ENCODE measurements at regions not wholly inside any gene's neighbourhood (a gene's known extent, or its start where the extent isn't known, plus 50 kb on each side); places are given as distances from the start of the nearest gene placed in this dataset.

DNA sequence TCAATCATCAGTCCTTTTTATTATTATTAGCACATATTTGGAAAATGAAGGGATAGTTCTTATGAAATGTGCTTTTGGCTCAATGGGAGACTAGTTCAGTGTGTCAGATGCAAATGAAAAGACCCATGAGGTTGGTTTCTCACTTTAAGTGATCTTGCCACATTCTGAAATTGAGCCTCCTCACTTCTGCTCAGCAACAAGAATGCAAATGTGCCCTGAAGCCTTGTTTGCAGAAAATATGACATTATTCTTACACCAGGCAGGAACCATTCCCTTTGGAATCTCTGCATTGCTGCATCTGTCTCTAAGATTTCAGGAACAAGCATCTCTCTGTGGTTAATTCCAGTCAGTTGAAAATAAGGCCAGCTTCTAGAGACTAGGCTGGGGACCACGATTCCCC, 186.1 kb upstream of the PLPP4 start:
- TF ChIP-seq, protein P1, sequence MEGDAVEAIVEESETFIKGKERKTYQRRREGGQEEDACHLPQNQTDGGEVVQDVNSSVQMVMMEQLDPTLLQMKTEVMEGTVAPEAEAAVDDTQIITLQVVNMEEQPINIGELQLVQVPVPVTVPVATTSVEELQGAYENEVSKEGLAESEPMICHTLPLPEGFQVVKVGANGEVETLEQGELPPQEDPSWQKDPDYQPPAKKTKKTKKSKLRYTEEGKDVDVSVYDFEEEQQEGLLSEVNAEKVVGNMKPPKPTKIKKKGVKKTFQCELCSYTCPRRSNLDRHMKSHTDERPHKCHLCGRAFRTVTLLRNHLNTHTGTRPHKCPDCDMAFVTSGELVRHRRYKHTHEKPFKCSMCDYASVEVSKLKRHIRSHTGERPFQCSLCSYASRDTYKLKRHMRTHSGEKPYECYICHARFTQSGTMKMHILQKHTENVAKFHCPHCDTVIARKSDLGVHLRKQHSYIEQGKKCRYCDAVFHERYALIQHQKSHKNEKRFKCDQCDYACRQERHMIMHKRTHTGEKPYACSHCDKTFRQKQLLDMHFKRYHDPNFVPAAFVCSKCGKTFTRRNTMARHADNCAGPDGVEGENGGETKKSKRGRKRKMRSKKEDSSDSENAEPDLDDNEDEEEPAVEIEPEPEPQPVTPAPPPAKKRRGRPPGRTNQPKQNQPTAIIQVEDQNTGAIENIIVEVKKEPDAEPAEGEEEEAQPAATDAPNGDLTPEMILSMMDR (IDR thresholded peaks at IDR 0.05): no peak
- Mint-ChIP-seq H3K27me3 (ENCODE audit: low read depth) (no peaks in the 10 kb centered on the region), H3K27ac (ENCODE audit: unreplicated experiment) (no peak overlapping the region), H3K9me3 (ENCODE audit: low read depth) (peaks cover 19% of the 10 kb centered on the region), H3K4me1 (ENCODE audit: low read depth) (no peaks in the 10 kb centered on the region), H3K4me3 (ENCODE audit: unreplicated experiment) (no peak overlapping the region), H3K36me3 (ENCODE audit: low read depth) (no peaks in the 10 kb centered on the region)
- DNase-seq (ENCODE audit: low spot score): no peak

DNA sequence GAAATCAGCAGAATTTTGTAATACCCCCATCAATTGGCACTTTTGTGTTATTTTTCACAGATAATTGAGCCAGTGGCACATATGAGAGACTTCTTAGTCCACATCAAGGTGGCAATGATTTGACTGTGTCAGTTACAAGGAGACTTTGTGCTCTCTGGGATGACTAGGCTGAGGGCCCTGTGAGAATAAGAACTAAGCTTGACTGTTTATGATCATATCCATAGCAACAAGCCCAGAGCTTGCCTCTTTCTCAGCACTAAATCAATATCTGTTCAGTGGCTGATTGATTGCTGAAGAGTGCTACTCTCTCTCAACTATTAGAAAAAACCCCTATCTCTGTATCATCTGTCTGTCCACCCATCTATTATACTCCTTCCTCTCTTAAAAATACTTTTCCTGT, 185.3 kb upstream of the PLPP4 start:
- no peak overlapping the region for H3K27ac Mint-ChIP-seq (ENCODE audit: unreplicated experiment)
- TF ChIP-seq, protein P1 (IDR thresholded peaks at IDR 0.05): no peak
- H3K9me3 Mint-ChIP-seq (ENCODE audit: low read depth): peaks cover 19% of the 10 kb centered on the region
- no peaks in the 10 kb centered on the region for H3K27me3 Mint-ChIP-seq (ENCODE audit: low read depth)
- no peak for DNase-seq (ENCODE audit: low spot score)
- H3K4me3 Mint-ChIP-seq (ENCODE audit: unreplicated experiment): no peak overlapping the region
- no peaks in the 10 kb centered on the region for H3K36me3 Mint-ChIP-seq (ENCODE audit: low read depth)
- H3K4me1 Mint-ChIP-seq (ENCODE audit: low read depth): no peaks in the 10 kb centered on the region

DNA sequence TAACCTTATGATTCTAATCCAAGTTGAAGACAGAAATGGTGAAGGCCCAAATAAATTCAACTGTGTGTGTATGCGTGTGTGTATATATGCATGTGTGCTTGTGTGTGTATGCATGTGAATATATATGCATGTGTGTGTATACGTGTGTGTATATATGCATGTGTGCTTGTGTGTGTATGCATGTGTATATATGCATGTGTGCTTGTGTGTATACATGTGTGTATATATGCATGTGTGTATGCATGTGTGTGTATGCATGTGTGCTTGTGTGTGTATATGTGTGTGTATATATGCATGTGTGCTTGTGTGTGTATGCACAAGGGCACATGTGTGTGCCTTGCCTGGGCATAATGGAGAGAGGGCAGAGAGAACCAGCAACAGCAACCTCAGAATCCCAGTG, 184.7 kb upstream of the PLPP4 start:
- Mint-ChIP-seq H3K36me3 (ENCODE audit: low read depth) (no peaks in the 10 kb centered on the region), H3K4me1 (ENCODE audit: low read depth) (no peaks in the 10 kb centered on the region), H3K4me3 (ENCODE audit: unreplicated experiment) (no peak overlapping the region), H3K9me3 (ENCODE audit: low read depth) (peaks cover 15% of the 10 kb centered on the region), H3K27me3 (ENCODE audit: low read depth) (no peaks in the 10 kb centered on the region), H3K27ac (ENCODE audit: unreplicated experiment) (no peak overlapping the region)
- DNase-seq (ENCODE audit: low spot score): no peak
- TF ChIP-seq, protein P1 (IDR thresholded peaks at IDR 0.05): no peak

DNA sequence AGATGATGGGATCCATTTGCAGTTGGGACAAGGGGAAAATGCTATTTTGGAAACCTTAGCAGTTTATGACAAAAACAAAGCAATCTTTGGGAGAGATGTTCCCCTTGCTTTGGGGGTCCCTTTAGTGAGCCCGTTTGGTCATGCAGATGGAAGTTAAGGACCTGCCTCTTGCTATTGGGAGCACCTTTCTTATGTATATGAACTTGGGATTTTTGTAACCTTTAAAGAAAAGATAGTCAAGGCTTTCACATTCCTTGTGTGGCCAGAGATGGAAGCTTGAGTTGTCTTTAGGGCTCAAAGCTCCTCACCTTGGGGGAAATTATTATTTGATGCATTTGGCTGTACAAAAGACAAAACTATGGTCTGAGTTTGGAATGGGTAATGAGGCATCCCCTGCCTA, 179.0 kb upstream of the PLPP4 start:
- TF ChIP-seq, protein P1 (IDR thresholded peaks at IDR 0.05): no peak
- Mint-ChIP-seq H3K27me3 (ENCODE audit: low read depth) (no peaks in the 10 kb centered on the region), H3K36me3 (ENCODE audit: low read depth) (no peaks in the 10 kb centered on the region), H3K4me3 (ENCODE audit: unreplicated experiment) (no peak overlapping the region), H3K27ac (ENCODE audit: unreplicated experiment) (no peak overlapping the region), H3K9me3 (ENCODE audit: low read depth) (no peaks in the 10 kb centered on the region), H3K4me1 (ENCODE audit: low read depth) (no peaks in the 10 kb centered on the region)
- DNase-seq (ENCODE audit: low spot score): no peak

DNA sequence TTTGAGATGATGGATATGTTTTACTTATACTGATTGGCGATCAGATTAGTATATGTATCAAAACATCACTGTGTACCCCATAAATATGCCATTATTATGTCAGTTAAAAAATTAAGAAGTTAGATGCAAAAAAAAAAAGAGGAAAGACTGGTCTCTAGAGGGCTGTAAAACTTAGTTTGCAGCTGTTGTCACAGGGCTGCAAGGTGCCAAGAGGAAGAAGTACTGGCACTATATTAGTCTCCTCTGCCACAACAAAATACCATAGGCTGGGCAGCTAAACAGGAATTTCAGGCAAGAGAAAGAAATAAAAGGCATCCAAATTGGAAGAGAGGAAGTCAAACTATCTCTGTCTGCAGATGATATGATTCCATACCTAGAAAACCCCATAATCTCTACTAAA, 177.8 kb upstream of the PLPP4 start:
- no peaks in the 10 kb centered on the region for H3K27me3 Mint-ChIP-seq (ENCODE audit: low read depth)

More for the DNA sequence above, 177.8 kb upstream of the PLPP4 start:
- Mint-ChIP-seq H3K9me3 (ENCODE audit: low read depth) (no peaks in the 10 kb centered on the region), H3K4me1 (ENCODE audit: low read depth) (no peaks in the 10 kb centered on the region), H3K27ac (ENCODE audit: unreplicated experiment) (no peak overlapping the region), H3K4me3 (ENCODE audit: unreplicated experiment) (no peak overlapping the region), H3K36me3 (ENCODE audit: low read depth) (no peaks in the 10 kb centered on the region)
- TF ChIP-seq, protein P1 (IDR thresholded peaks at IDR 0.05): no peak
- no peak for DNase-seq (ENCODE audit: low spot score)

Data from chondrocyte (in vitro differentiated cells).